GM19397 (cell line): ENCODE measurements at regions not wholly inside any gene's neighbourhood (a gene's known extent, or its start where the extent isn't known, plus 50 kb on each side); places are given as distances from the start of the nearest gene placed in this dataset.

Source experiments
- ATAC-seq: cut with Tn5 transposase; IDR thresholded peaks from one replicate; pipeline ENCODE4 v1.9.1; 2021; ENCODE audit warnings: mild to moderate bottlenecking, moderate library complexity; ENCODE audit not compliant: unreplicated experiment

GRCh38 chr3:147925272-147925671 lies 516.1 kb downstream of the ZIC1 start:
- no peak for ATAC-seq

- no peak for ATAC-seq
These were observed 521.2 kb downstream of the ZIC1 start for GRCh38 chr3:147930232-147930807.

GRCh38 chr3:147934451-147935180 lies 525.5 kb downstream of the ZIC1 start:
- no peak for ATAC-seq

GRCh38 chr3:147937341-147937740 lies 528.2 kb downstream of the ZIC1 start:
- ATAC-seq, result no peak

GRCh38 chr3:147937891-147938290 lies 528.7 kb downstream of the ZIC1 start:
- no peak for ATAC-seq

GRCh38 chr3:147939425-147939824 lies 530.3 kb downstream of the ZIC1 start:
- no peak for ATAC-seq

GRCh38 chr3:147939839-147940238 lies 530.7 kb downstream of the ZIC1 start:
- no peak for ATAC-seq

GRCh38 chr3:147940405-147941193 lies 531.4 kb downstream of the ZIC1 start:
- ATAC-seq, result no peak

GRCh38 chr3:147941969-147942368 lies 532.8 kb downstream of the ZIC1 start:
- no peak for ATAC-seq

- no peak for ATAC-seq
These were observed 534.2 kb downstream of the ZIC1 start for GRCh38 chr3:147943265-147943945.

GRCh38 chr3:147945968-147946519 lies 536.9 kb downstream of the ZIC1 start:
- ATAC-seq, result peak; percentile 58

- no peak for ATAC-seq
These were observed 547.5 kb downstream of the ZIC1 start for GRCh38 chr3:147956615-147957014.

GRCh38 chr3:147958754-147959153 lies 549.6 kb downstream of the ZIC1 start:
- no peak for ATAC-seq

GRCh38 chr3:147960786-147961185 lies 551.6 kb downstream of the ZIC1 start:
- no peak for ATAC-seq

- no peak for ATAC-seq
These were observed 553.4 kb downstream of the ZIC1 start for GRCh38 chr3:147962408-147963164.

GRCh38 chr3:147963711-147964110 lies 554.5 kb downstream of the ZIC1 start:
- no peak for ATAC-seq

GRCh38 chr3:147975165-147975564 lies 566.0 kb downstream of the ZIC1 start:
- ATAC-seq, result no peak

GRCh38 chr3:147977001-147977400 lies 567.8 kb downstream of the ZIC1 start:
- no peak for ATAC-seq

GRCh38 chr3:147987549-147987948 lies 578.4 kb downstream of the ZIC1 start:
- no peak for ATAC-seq

GRCh38 chr3:147989344-147989743 lies 580.2 kb downstream of the ZIC1 start:
- no peak for ATAC-seq
